Right lobe of liver (tissue), 4 donors: ENCODE measurements at regions not wholly inside any gene's neighbourhood (a gene's known extent, or its start where the extent isn't known, plus 50 kb on each side); places are given as distances from the start of the nearest gene placed in this dataset.

ENCODE experiments used
- CTCF ChIP-seq, 4 donors: fragments of 200-600 bp in 3 of 4; fragments of 450-650 bp in 1 of 4; IDR thresholded peaks; one replicate each; pipeline versions ENCODE4 v1.5.1 to v1.8.0; 2016 to 2022; ENCODE audit warnings: antibody characterized with exemption in 4 of 4, mild to moderate bottlenecking in 2 of 4
- POLR2A ChIP-seq: fragments of 450-650 bp; IDR thresholded peaks from one replicate; pipeline ENCODE4 v1.6.1; 2017; ENCODE audit warnings: antibody characterized with exemption, mild to moderate bottlenecking
- donor health status: DM: no; HTN: no; CAD: no.
- donor health status: DM: no; HTN: no; CAD: no.
- donor health status: DM: no; HTN: yes; CAD: no.

DNA sequence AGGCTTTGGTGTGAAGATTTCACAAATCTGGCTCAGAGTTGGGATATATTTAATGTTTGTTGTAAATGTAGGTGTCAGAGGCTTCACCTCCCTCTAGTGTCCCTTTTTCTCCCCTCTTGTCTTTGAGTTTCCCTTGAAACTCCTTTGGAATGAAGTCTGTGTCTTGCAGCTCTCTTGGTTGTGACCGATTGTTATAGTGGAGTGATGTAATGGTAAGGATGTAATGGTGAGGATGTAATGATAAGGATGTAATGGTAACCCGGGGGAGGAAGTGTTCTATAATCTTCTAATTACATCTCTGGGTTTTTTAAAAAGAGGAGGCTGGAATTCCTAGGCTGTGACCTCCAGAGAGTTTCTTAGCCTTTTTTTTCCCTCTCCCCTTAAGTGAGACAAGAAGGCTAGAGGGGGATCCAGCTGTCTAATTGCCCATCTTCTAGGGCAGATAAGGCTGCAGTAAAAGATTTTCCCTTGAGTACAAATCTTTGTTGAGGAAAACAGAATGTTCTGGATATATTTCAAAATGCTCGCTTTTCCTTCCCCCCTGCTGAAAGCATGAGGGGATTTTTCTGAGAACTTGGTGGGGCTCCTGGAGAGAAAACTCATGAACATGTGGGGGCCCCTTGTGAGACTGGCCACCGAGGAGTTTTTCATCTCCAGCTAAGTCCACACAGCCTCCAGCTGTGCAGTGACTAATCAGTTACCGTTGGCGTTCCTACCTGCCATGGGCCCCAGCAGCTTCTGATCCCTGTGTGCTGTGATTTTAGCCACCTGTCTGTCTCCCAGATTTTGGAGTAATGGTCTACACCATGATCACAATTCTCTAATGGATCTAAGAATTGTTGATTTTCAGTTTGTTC is 156.7 kb upstream of the PMEPA1 start:
- TF ChIP-seq CTCF (IDR thresholded peaks at IDR 0.05) (no peak), POLR2A (no peak)
